HUES64 (cell line): ENCODE measurements at regions not wholly inside any gene's neighbourhood (a gene's known extent, or its start where the extent isn't known, plus 50 kb on each side); places are given as distances from the start of the nearest gene placed in this dataset.
"Not testable (repeated sequence)": the region's sequence is repeated elsewhere in the genome, so short reads cannot be mapped to it uniquely, and the experiment has no call there.

Source experiments
- H3K27ac ChIP-seq: 2 replicates; pipeline ENCODE4 v1.7.0; 2013; ENCODE audit warnings: low read depth, low read length, inconsistent platforms
- H3K27me3 ChIP-seq: 2 replicates; pipeline ENCODE4 v1.6.1; 2013; ENCODE audit warnings: mild to moderate bottlenecking, low read length; ENCODE audit not compliant: insufficient read depth
- H3K36me3 ChIP-seq: 2 replicates; pipeline ENCODE4 v1.6.1; 2013; ENCODE audit warnings: mild to moderate bottlenecking, low read length; ENCODE audit not compliant: insufficient read depth
- H3K4me1 ChIP-seq: 2 replicates; pipeline ENCODE4 v1.6.1; 2013; ENCODE audit warnings: mild to moderate bottlenecking, low read length, moderate library complexity; ENCODE audit not compliant: insufficient read depth
- H3K4me3 ChIP-seq: 2 replicates; pipeline ENCODE4 v1.5.1; 2013; ENCODE audit warnings: mild to moderate bottlenecking, low read length, moderate library complexity
- H3K9ac ChIP-seq: 2 replicates; pipeline ENCODE4 v1.6.1; 2013; ENCODE audit warnings: mild to moderate bottlenecking, low read depth, low read length
- H3K9me3 ChIP-seq: 2 replicates; pipeline ENCODE4 v1.6.1; 2013; ENCODE audit warnings: low read depth, low read length; ENCODE audit not compliant: insufficient read depth
- WGBS: fragments of 150-250, 120-280 bp; methylation state at CpG from one replicate; pipeline ENCODE4 v1.1.7; 2013; ENCODE audit warnings: missing lambda C conversion rate; 5-methylcytosine and 5-hydroxymethylcytosine counted together

- Histone ChIP-seq H3K9me3 (peaks cover 11% of the 10 kb centered on the region; the same call in 1 of the 2 replicates), H3K27me3 (no peaks in the 10 kb centered on the region), H3K27ac (0 out of 2 replicates have a peak overlapping the region, but pooled peaks have one; percentile 63), H3K4me3 (no peak overlapping the region), H3K36me3 (no peaks in the 10 kb centered on the region), H3K9ac (peak overlapping the region; percentile 50), H3K4me1 (no peaks in the 10 kb centered on the region)
- 74% methylated on average over 7 of the region's 7 CpGs for WGBS
Observed at GRCh38 chr12:46585854-46586621, 213.5 kb upstream of the SLC38A2 start.

GRCh38 chr12:46584098-46584497, 211.5 kb upstream of the SLC38A2 start:
- not testable (repeated sequence) for H3K9ac ChIP-seq, H3K27me3 ChIP-seq, H3K4me3 ChIP-seq, H3K36me3 ChIP-seq, H3K4me1 ChIP-seq, H3K27ac ChIP-seq
- 96% methylated on average over 4 of the region's 4 CpGs for WGBS
- H3K9me3 ChIP-seq, result peaks cover 11% of the 10 kb centered on the region; the same call in 1 of the 2 replicates

GRCh38 chr12:46581990-46582389, 209.4 kb upstream of the SLC38A2 start:
- WGBS, result 94% methylated on average over 2 of the region's 2 CpGs
- H3K9ac ChIP-seq, result not testable (repeated sequence)

GRCh38 chr12:46580445-46580844, 207.9 kb upstream of the SLC38A2 start:
- no peaks in the 10 kb centered on the region for H3K36me3 ChIP-seq
- WGBS, result 100% methylated on average over 1 of the region's 1 CpG
- peaks cover 11% of the 10 kb centered on the region; the same call in 1 of the 2 replicates for H3K9me3 ChIP-seq
- no peak overlapping the region for H3K9ac ChIP-seq
- peaks cover 4% of the 10 kb centered on the region; the same call in 1 of the 2 replicates for H3K4me1 ChIP-seq
- no peak overlapping the region for H3K27ac ChIP-seq
- no peaks in the 10 kb centered on the region for H3K27me3 ChIP-seq
- H3K4me3 ChIP-seq, result no peak overlapping the region

More at GRCh38 chr12:46581990-46582389, 209.4 kb upstream of the SLC38A2 start:
- H3K4me1 ChIP-seq, H3K36me3 ChIP-seq, H3K27ac ChIP-seq, H3K27me3 ChIP-seq, H3K4me3 ChIP-seq: not testable (repeated sequence)
- H3K9me3 ChIP-seq, result peaks cover 11% of the 10 kb centered on the region; the same call in 1 of the 2 replicates

- Histone ChIP-seq H3K36me3 (no peaks in the 10 kb centered on the region), H3K27me3 (no peaks in the 10 kb centered on the region), H3K4me1 (peaks cover 9% of the 10 kb centered on the region), H3K27ac (no peak overlapping the region), H3K9ac (no peak overlapping the region), H3K9me3 (peaks cover 5% of the 10 kb centered on the region; the same call in 1 of the 2 replicates), H3K4me3 (no peak overlapping the region)
Observed at GRCh38 chr12:46579474-46579873, 206.9 kb upstream of the SLC38A2 start.

- Histone ChIP-seq H3K4me3 (no peak overlapping the region), H3K27me3 (no peaks in the 10 kb centered on the region), H3K27ac (no peak overlapping the region), H3K36me3 (no peaks in the 10 kb centered on the region), H3K9ac (no peak overlapping the region), H3K9me3 (no peaks in the 10 kb centered on the region), H3K4me1 (peaks cover 9% of the 10 kb centered on the region)
- WGBS, result 92% methylated on average over 3 of the region's 4 CpGs
Observed at GRCh38 chr12:46578190-46578982, 205.8 kb upstream of the SLC38A2 start.

GRCh38 chr12:46577063-46577776, 204.6 kb upstream of the SLC38A2 start:
- H3K9ac ChIP-seq, result no peak overlapping the region
- H3K4me1 ChIP-seq, result peaks cover 9% of the 10 kb centered on the region
- H3K27me3 ChIP-seq, result no peaks in the 10 kb centered on the region
- no peaks in the 10 kb centered on the region for H3K36me3 ChIP-seq
- H3K9me3 ChIP-seq, result no peaks in the 10 kb centered on the region
- no peak overlapping the region for H3K27ac ChIP-seq
- H3K4me3 ChIP-seq, result no peak overlapping the region
- WGBS, result 95% methylated on average over 5 of the region's 5 CpGs

- peaks cover 9% of the 10 kb centered on the region for H3K4me1 ChIP-seq
- H3K27me3 ChIP-seq, result no peaks in the 10 kb centered on the region
- H3K4me3 ChIP-seq, result no peak overlapping the region
- no peaks in the 10 kb centered on the region for H3K9me3 ChIP-seq
- WGBS, result 100% methylated on average over 1 of the region's 2 CpGs
- no peak overlapping the region for H3K27ac ChIP-seq
- no peaks in the 10 kb centered on the region for H3K36me3 ChIP-seq
- no peak overlapping the region for H3K9ac ChIP-seq
Observed at GRCh38 chr12:46574847-46575246, 202.3 kb upstream of the SLC38A2 start.

- Histone ChIP-seq H3K27ac (no peak overlapping the region), H3K36me3 (no peaks in the 10 kb centered on the region), H3K27me3 (no peaks in the 10 kb centered on the region), H3K4me1 (peaks cover 7% of the 10 kb centered on the region), H3K9me3 (peaks cover 3% of the 10 kb centered on the region), H3K4me3 (no peak overlapping the region), H3K9ac (no peak overlapping the region)
- no CpG with 5 or more reads among the region's 1 CpG for WGBS
Observed at GRCh38 chr12:46573347-46573658, 200.7 kb upstream of the SLC38A2 start.

- H3K4me1 ChIP-seq, result peaks cover 5% of the 10 kb centered on the region; the same call in 1 of the 2 replicates
- H3K9me3 ChIP-seq, result peaks cover 8% of the 10 kb centered on the region
- H3K27me3 ChIP-seq, result no peaks in the 10 kb centered on the region
- no peak overlapping the region for H3K9ac ChIP-seq
- no peaks in the 10 kb centered on the region for H3K36me3 ChIP-seq
- 93% methylated on average over 2 of the region's 2 CpGs for WGBS
- no peak overlapping the region for H3K4me3 ChIP-seq
- H3K27ac ChIP-seq, result no peak overlapping the region
Observed at GRCh38 chr12:46572644-46573346, 200.2 kb upstream of the SLC38A2 start.
